Activated CD4-positive, alpha-beta T cell treated with anti-CD3 and anti-CD28 coated beads, Interleukin-2, amount 50 U/mL, for 16 hours (primary cell): ENCODE measurements at regions not wholly inside any gene's neighbourhood (a gene's known extent, or its start where the extent isn't known, plus 50 kb on each side); places are given as distances from the start of the nearest gene placed in this dataset.

Experiments
- DNase-seq: peaks from one replicate; pipeline ENCODE4 v3.0.0-alpha.2; 2020

GRCh38 chr2:82735336-82735735 is 1723.7 kb downstream of the SUCLG1 start:
- DNase-seq = no peak

DNA sequence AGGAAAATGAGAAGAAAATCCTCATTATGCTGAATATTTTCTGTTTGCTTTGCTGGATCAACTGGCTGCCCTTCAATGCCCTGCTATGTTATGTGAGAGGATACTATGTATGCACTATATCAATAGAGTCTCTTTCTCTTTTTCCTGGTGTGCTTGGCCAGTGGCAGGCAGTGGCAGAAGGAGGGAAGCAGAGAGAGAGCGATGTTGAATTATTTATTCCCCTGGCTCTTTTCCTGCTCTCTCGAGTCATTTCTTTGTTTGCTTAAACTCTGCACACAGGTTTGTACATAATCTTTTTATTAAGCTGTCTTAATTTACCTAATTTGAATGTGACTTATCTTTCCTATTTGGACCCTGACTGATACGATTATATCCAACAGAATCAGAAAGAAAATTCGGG is 1727.3 kb downstream of the SUCLG1 start:
- no peak for DNase-seq

DNA sequence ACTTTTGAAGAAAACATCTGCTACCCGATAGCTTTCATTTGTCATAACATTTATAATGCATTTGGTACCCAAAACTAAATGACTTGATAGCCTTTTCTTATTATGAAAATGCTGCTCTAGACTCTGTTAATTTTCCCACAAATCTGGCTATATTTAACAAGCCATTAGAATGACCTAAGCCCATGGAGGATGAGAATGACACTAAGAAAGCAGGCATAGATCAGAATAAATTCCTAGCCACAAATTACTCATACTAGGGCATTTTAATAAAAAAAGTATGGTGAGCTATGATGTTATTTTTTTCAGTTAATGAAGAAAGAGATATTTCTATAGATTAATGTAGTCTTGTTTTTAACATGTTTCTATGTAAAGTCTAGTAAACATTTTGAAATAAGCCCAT is 1728.3 kb downstream of the SUCLG1 start:
- DNase-seq = no peak

- no peak for DNase-seq
Measured at GRCh38 chr2:82728090-82728489, 1731.0 kb downstream of the SUCLG1 start.

DNA sequence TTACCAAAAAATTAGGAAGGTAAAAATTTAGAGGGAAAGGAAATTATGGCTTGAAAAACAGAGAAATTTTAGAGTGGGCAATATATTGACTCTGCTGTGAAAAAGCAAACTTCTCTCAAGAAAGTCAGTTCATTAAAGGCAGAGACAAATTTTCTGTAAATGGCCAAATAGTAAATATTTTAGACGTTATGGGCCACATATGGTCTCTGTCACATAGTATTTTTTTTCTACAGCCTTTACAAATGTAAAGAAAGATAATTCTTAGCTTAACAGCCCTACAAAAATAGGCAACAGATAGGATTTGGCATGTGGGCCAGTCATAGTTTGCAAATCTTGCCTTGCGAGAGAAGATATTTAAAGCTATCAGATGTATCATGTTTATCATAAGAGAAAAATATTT is 1750.4 kb downstream of the SUCLG1 start:
- DNase-seq = no peak

DNA sequence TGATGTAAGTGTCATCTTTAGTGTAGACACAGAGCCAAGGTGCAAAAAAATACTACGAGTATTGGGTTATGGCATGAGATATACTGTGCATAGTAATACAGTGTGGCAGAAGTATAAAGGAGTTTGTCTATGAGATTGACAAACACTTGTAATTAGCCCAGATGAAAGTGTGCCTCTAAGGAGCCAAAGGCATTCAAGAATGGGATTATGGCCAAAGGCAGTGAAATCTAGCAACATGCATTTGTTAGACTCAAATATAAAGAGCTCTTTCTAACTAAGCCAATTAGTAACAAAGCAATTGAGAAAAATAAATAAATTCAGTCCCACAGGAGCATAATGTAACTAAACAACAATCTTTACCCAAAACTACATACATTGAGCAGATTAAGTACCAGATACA is 1761.8 kb downstream of the SUCLG1 start:
- DNase-seq = no peak

DNA sequence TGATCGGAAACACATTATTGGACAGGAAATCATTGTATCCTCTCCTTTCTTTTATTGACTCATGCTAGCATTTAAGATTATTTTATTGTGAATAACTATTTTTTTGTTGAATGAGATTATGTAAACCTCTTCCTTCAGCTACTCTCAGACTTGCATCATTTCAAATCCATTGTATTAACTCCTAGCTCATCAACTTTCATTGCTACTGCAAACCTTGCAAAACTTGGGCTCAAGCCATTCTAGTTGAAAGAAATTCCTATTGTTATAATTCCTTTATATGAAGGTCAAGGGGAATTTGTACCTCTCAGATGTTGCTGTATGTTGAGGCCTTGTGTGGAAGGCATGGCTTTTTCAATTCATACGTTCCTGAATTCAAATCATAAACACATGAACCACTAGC is 1764.6 kb downstream of the SUCLG1 start:
- no peak for DNase-seq

- no peak for DNase-seq
Measured at GRCh38 chr2:82690757-82691411, 1768.2 kb downstream of the SUCLG1 start.

DNA sequence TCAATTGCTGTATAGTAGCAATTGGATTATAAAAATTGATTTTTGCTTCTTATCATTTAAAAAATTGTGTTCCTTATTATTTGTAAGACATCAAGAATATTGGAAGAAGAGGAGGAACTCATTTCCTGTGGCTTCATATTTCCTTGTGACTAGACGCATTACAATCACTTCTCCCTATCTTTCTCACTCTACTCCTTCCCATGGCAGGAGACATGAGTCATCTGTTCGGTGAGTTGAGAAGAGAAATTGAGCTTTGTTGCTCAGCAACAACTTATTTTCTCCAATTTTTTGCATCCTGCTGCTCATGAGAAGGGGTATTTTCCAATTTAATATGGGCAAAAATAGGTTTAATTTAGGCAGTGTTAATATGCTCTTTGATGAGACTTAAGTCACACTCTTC is 1783.9 kb downstream of the SUCLG1 start:
- no peak for DNase-seq

GRCh38 chr2:82674652-82675051 is 1784.4 kb downstream of the SUCLG1 start:
- DNase-seq = no peak

- no peak for DNase-seq
Measured at GRCh38 chr2:82667491-82667890, 1791.6 kb downstream of the SUCLG1 start.

DNA sequence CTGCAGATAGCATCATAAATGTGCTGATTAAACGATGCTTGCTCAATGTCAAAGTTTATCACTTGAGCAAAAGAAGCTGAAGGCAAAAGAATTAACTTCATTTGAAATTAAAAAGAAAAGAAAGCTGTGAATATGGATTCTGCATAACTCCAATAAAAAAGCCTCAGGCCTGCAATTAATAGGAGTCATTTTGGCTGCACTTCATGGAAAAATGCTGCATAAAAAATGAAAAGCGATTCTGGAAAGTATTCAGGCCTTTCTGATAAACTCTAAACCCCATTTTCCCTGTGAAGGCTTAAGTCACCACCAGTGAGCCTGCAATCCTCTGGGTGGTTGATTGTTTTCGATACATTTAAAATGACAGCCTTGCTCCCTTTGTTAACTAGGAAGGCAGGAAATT is 1793.4 kb downstream of the SUCLG1 start:
- DNase-seq = no peak

DNA sequence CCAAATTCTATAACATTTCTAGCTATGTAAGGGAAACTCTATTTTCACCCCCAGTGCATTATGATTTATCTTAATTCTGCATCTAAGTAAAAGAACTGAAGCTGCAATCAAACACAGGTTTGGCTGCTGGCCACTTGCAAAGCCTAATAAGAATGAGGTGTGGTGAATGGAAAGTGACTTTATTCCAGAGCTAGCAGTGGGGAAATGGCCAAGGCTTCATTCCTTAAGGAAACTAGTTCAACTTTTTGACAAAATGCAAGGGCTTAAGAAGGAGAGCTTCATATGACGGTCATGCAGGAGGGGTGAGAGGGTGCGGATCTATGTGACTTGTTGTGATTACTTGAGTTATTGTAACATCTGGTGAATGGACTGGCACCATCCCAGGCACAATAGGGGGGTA is 1802.0 kb downstream of the SUCLG1 start:
- DNase-seq = no peak

GRCh38 chr2:82656420-82656819 is 1802.7 kb downstream of the SUCLG1 start:
- no peak for DNase-seq

GRCh38 chr2:82652117-82652516 is 1807.0 kb downstream of the SUCLG1 start:
- DNase-seq = no peak

DNA sequence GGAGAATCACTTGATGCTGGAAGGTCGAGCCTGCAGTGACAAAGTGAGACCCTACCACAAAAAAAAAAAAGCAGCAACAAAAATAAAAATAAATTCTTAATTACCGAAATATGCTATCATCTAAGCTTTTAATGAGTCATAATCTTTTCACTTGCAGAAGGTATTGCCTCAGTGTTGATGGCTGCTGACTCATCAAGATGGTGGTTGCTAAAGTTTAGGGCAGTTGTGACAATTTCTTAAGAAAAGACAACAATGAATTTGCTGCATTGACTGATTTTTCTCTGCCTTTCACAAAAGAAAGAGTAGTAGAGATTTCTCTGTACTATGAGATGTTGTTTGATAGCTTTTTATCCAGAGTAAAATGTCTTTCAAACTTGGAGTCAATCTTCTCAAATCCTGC is 1809.0 kb downstream of the SUCLG1 start:
- no peak for DNase-seq

DNA sequence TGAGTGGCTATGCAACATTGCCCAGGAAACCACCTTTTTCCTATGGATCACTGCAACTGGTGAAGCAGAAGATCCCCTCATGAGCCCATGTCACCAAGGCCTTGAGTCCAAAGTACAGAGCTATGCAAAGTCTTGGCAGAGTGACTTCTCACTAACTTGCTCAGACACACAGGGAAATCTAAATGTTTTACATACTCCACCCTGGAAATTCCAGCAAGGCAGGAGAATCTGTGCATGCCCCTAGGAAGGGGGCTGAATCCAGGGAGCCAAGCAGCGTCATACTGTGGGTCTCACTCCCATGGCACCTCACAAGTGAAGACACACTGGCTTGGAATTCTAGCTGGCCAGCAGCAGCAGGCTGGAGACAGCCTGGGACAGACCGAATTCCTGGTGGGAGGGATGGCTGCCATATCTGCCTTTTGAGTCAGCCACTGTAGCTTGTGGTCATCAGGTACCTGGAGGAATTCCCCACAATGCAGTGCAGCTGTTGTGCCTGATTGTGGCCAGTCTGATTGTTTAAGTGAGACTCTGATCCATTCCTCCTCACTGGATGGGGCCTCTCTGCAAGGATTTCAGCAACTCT is 1817.4 kb downstream of the SUCLG1 start:
- no peak for DNase-seq

DNA sequence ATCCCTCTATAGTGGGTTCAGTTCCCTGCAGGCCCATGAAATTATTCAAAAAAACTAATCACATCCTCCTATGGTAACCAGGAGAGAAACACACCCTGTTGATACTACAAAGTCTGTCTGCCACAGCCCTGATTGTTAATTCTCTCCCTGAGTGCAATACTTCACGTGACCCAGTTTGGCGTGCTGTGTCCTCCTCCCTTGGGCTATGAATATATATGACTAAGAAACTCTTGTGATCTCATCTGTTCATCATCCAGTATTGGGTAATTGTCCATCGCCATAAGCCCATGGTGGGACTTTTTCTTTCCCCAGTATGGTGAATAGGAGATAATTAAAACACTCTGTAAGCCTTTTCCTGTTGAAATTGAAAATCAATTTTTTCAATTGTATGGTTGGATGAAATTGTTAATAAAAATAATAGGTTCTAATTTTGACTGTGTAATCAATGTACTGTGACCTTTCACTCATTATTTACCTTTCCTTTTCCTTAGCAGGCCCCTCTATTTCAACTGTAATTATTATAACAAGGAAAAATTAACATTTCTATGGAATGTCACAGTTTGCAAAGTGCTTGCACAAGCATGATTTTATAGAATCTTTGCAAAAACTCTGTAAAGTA is 1822.6 kb downstream of the SUCLG1 start:
- DNase-seq = no peak

- DNase-seq = no peak
Measured at GRCh38 chr2:82599021-82599420, 1860.1 kb downstream of the SUCLG1 start.

- no peak for DNase-seq
Measured at GRCh38 chr2:82596581-82596980, 1862.5 kb downstream of the SUCLG1 start.

GRCh38 chr2:82591718-82592117 is 1867.4 kb downstream of the SUCLG1 start:
- DNase-seq = no peak

DNA sequence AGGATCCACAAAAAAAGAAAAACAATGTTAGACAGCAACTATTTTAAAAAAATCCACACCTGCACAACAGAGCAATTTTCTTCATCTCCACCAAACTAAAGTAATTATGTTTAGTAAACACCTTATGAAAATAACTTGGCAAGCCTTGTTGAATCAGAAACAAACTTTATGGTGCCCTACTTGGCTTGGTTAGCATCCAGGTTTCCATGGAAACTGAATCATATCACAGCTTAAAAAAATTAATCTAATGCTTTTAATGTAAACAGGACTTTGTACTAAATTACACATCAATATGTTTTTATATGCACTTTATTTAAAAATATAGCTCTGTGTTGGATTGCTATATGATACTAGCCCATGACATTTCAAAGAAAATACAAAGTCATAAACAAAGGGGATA is 1882.4 kb downstream of the SUCLG1 start:
- no peak for DNase-seq

DNA sequence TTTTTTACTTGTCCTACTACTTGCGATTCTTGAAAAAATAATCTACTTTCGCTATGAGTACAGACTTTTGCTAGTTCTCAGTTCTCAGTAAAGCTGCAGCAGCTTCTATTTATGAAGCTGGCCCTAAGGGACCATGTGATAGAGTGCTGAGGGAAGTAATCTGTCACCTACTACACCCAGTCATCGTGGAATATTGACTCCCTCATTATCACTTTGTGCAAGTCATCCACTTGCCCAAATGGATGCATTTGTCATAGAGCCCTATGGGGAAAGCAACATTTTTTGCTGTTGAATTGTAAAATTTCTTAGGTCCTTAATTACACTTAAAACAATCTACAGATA is 1919.8 kb downstream of the SUCLG1 start:
- DNase-seq = no peak

DNA sequence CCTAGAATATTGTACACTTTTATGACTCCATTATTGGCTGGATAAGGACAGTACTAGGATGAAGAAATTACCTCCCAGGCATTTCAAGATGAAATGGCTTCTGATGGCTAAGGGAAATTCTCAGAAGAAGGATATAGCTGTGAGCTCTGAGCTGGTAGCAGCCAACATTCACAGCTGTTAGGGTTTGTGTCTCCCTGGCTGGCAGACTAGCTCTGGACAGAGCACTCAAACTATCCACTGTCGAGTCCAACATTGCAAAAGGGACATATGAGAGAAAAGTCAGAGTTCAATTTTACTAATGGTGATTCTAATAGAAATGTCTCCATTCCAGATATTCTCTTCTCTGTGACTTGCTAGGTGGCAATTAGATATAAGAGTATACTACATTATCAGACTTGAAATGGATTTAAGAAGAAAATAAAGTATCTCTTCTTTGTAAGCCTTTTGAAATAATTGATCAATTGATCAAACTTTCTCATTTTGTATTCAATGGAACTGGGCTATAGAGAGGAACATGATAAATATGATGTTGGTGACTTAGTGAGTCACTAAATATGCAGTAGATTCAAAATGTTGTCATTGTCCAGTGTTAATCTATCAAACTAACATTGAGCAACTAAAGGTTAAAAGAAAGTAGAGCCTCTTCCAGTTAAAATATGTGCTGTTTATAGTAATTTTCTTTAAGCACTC is 1920.3 kb downstream of the SUCLG1 start:
- DNase-seq = no peak
